ENCODE measurements at regions not wholly inside any gene's neighbourhood (a gene's known extent, or its start where the extent isn't known, plus 50 kb on each side); places are given as distances from the start of the nearest gene placed in this dataset.

DNA sequence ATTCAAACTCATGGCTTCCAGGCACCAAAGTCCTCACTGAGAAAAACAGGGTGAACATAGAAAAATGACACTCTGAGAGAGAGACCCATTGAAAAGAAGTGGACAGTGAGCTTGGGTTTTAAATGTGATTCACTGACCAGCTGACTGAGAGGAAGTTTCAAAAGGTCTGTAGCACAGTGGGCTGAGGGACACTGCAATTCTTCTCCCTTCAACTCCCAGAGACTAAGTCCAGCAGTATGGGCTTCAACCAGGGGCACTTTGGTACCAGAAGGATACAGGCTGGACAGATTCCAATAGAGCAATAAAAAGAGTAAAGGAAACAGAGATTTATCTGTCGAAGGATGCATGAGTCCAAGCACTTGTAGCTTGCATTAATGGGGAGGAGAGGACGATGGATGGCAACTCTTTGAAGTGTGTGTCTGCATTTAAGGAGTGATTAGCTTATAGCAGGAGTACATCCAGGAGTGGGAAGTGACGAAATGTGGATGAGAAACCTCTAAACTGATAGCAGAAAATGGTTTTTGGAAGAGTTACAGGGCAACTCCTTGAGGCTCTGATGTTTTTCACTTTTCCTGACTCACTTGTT lies 117.0 kb upstream of the ANKRD55 start:
- no peak for DNase-seq (ENCODE audit: low read depth in 2 of 2)

GRCh38 chr5:56349461-56349860 lies 116.3 kb upstream of the ANKRD55 start:
- no peak for DNase-seq (ENCODE audit: low read depth in 2 of 2)

- no peak for DNase-seq (ENCODE audit: low read depth in 2 of 2)
Observed at GRCh38 chr5:56346741-56347535, 113.8 kb upstream of the ANKRD55 start.

- no peak for DNase-seq (ENCODE audit: low read depth in 2 of 2)
Observed at GRCh38 chr5:56346044-56346710, 113.0 kb upstream of the ANKRD55 start.

DNA sequence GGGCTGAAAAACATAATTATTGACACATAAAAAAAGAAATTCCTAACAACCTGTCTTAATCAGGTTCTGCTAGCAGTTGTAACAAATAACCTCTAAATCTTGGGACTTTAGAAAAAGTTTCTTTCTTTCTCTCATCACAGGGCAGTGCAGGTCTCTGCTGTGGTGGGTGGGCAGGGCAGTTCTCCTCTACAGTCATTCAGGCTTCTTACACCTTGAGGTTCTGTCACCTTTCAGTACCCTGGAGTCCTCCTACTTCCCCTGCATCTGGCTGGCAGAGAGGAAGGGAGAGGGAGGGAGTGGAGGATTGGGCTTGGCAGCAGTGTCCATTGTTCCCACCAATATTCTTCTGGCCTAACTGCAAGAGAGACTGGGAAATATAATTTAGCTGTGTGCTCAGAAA lies 112.2 kb upstream of the ANKRD55 start:
- no peak for DNase-seq (ENCODE audit: low read depth in 2 of 2)

GRCh38 chr5:56344594-56344993 lies 111.5 kb upstream of the ANKRD55 start:
- DNase-seq (ENCODE audit: low read depth in 2 of 2): no peak

GRCh38 chr5:56343988-56344387 lies 110.9 kb upstream of the ANKRD55 start:
- DNase-seq (ENCODE audit: low read depth in 2 of 2): no peak

DNA sequence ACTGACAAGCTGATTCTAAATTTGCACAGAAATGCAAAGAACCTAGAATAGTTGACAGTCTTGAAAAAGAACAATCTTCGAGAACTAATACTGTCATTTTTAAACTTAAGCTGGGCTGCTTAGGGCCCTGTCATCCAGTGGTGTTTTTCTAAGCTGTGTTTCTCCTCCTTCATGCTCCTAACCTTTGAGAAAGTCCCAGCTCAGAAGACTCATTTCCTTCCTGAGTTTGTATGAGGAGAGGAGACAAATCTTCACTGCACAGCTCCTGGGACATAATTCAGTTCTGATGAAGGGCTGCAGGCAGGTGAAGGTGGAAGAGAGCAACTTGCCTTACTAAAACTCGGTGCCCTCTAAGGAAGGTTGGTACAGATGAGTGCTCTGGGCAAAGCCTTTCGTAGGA lies 109.5 kb upstream of the ANKRD55 start:
- no peak for DNase-seq (ENCODE audit: low read depth in 2 of 2)

GRCh38 chr5:56340196-56340980 lies 107.3 kb upstream of the ANKRD55 start:
- DNase-seq (ENCODE audit: low read depth in 2 of 2): no peak

DNA sequence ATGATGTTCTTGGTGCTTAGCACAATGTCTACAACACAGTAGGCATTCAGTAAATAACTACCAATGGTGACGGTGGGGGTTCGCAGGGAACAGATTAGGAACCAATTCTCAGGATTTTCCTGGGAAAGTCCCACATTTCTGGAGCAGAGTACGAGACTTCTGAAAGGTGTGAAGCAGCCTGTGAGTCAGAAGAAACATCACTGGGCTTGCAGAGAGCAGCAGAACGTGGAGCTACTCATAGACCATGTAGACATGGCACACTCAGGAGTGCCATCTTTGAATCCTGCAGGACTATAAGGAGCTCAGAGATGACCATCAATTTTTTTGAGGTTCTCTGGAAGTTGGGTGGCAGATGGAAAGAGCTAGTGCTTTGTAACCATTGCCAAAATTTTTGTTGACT lies 106.6 kb upstream of the ANKRD55 start:
- DNase-seq (ENCODE audit: low read depth in 2 of 2): no peak

DNA sequence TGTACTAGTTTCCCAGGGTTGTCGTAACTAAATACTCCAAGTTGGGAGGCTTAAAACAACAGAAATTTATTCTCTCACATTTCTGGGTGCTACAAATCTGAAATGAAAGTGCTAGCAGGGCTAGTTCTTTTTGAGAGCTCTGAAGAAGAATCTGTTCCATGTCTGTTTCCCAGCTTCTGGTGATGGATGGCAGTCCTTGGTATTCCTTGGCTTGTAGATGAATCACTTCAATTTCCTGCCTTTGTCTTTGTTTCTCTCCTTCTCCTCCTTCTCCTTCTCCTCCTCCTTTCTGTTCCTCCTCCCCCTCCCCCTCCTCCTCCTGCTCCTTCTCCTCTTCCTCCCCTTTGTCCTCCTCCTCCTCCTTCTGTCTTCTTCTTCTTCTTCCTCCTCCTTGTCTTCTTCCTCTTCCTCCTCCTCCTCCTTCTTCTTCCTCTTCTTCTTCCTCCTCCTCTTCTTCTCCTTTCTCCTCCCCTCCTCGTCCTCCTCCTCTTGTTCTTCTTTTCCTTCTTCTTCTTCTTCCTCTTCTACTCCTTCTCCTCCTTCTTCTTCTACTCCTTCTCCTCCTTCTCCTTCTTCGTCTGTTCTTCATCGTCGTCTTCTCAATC lies 104.7 kb upstream of the ANKRD55 start:
- DNase-seq (ENCODE audit: low read depth in 2 of 2): no peak

DNA sequence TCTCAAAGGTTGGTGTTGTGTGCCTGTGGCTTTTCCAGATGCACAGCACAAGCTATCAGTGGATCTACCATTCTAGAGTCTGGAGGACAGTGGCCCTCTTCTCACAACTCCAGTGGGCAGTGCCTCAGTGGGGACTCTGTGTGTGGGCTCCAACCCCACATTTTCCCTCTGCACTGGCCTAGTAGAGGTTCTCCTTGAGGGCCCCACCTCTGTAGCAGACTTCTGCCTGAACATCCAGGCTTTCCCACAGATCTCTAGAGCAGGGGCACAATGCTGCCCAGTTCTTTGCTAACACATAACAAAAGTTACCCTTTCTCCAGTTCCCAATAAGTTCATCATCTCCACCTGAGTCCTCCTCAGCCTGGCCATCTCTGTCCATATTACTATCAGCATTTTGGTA lies 102.1 kb upstream of the ANKRD55 start:
- no peak for DNase-seq (ENCODE audit: low read depth in 2 of 2)

GRCh38 chr5:56330806-56331205 lies 97.7 kb upstream of the ANKRD55 start:
- DNase-seq (ENCODE audit: low read depth in 2 of 2): no peak

- no peak for DNase-seq (ENCODE audit: low read depth in 2 of 2)
Observed at GRCh38 chr5:56330167-56330566, 97.0 kb upstream of the ANKRD55 start.

GRCh38 chr5:56329652-56330051 lies 96.5 kb upstream of the ANKRD55 start:
- no peak for DNase-seq (ENCODE audit: low read depth in 2 of 2)

DNA sequence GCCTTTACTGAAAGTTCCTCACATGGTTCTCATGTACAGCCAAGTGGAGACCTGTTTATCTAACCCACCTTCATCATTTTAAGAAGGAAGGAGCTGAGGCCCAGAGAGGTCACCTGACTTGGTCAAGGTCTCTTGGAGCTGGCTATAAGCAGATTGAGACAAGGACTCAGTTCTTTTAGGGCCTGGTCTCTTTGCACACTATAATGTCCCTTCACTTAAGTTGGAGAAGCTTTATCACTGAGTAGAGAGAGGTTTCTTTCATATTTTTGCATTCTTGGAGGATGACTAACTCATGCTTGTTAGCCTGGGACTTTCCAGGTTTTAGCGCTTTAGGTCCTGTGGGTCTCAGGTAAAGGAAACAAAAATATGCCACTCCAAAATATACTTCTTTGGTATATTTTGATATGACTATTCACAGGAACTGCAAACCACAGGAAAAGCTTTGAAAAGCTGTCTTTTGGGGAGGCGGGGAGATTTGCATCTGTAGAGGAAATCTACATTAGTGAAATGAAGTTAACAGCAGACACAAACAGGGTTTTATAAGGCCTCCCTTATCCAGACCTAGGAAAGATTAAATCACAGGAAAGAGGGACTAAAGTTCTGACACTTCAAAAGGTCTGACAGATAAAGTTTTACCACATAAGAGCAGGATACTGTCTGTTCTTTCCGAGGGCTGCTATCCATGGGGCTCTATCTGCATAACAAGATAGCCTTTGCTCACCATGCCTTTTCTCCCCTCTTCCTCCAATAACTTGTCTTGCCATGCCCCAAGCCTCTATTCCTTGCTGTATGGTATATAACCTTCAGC lies 95.8 kb upstream of the ANKRD55 start:
- DNase-seq (ENCODE audit: low read depth in 2 of 2): peak in 1 of 2 donors; percentile 32

- DNase-seq (ENCODE audit: low read depth in 2 of 2): peak; percentile 74 to 75
Observed at GRCh38 chr5:56327809-56328208, 94.7 kb upstream of the ANKRD55 start.

- no peak for DNase-seq (ENCODE audit: low read depth in 2 of 2)
Observed at GRCh38 chr5:56326770-56327169, 93.6 kb upstream of the ANKRD55 start.

- DNase-seq (ENCODE audit: low read depth in 2 of 2): no peak
Observed at GRCh38 chr5:56326116-56326515, 93.0 kb upstream of the ANKRD55 start.

- DNase-seq (ENCODE audit: low read depth in 2 of 2): no peak
Observed at GRCh38 chr5:56325039-56325438, 91.9 kb upstream of the ANKRD55 start.

GRCh38 chr5:56323505-56323904 lies 90.4 kb upstream of the ANKRD55 start:
- DNase-seq (ENCODE audit: low read depth in 2 of 2): no peak
